ENCODE measurements at regions not wholly inside any gene's neighbourhood (a gene's known extent, or its start where the extent isn't known, plus 50 kb on each side); places are given as distances from the start of the nearest gene placed in this dataset.

DNA sequence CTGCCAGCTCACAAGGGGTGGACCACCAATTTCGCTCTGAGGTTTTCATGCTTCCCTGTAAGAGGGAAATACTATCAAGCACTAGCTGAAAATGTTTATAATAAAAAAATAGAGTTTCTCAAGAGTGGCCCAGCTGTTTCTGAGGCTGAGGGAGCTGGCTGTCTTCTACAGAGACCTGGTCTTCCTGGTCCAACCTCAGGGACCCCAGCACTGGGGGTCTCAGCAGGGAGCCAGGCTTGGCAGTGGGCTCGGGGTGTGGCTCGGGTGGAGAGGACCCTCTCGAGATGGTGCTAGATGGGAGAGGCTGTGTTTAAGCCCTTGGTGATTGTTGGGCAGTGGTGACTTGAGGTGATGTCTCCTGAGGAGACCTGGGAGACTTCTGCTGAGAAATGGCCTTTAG lies 87.3 kb upstream of the SHH start:
- POLR2A ChIA-PET: no interaction called here
- no TSS peak for BruUV-seq (replicated peaks)
- FAIRE-seq (no peak), DNase-seq (ENCODE audit: low read depth, low spot score) (no peak)
- no peaks in the 10 kb centered on the region for H3K4me1 ChIP-seq (ENCODE audit: control insufficient read depth, extremely low read depth, insufficient read depth, low read length)
- H3K79me2 ChIP-seq (ENCODE audit: control insufficient read depth, insufficient read depth, low read length): no peaks in the 10 kb centered on the region
- no peak overlapping the region for H3K4me2 ChIP-seq (ENCODE audit: insufficient read depth, low read length)
- dilution Hi-C loops (cut with MboI; ENCODE audit: extremely low pct_ligation_motif_present, low sequenced_read_pairs): no loop called here
- CTCF ChIA-PET: no interaction called here
- intact Hi-C loops (cut with micrococcal nuclease): no loop called here
- H4K20me1 ChIP-seq (replicated peaks; ENCODE audit: control insufficient read depth, extremely low read depth, insufficient read depth, low read length): no peaks in the 10 kb centered on the region
- no peaks in the 10 kb centered on the region for H3K27me3 ChIP-seq (ENCODE audit: control insufficient read depth in 2 of 2, insufficient read depth in 2 of 2, low read length in 2 of 2)
- no peak overlapping the region for H2AFZ ChIP-seq (ENCODE audit: low read depth, low read length)
- H3K36me3 ChIP-seq (ENCODE audit: control insufficient read depth in 2 of 2, extremely low read depth in 1 of 2, insufficient read depth in 2 of 2, low read length in 2 of 2): no peaks in the 10 kb centered on the region
- H3K9ac ChIP-seq (replicated peaks; ENCODE audit: extremely low read depth, insufficient read depth, low read length): no peak overlapping the region
- no peaks in the 10 kb centered on the region for H3K9me3 ChIP-seq (replicated peaks; ENCODE audit: control insufficient read depth, insufficient read depth, low read length)
- TF ChIP-seq, protein P1, sequence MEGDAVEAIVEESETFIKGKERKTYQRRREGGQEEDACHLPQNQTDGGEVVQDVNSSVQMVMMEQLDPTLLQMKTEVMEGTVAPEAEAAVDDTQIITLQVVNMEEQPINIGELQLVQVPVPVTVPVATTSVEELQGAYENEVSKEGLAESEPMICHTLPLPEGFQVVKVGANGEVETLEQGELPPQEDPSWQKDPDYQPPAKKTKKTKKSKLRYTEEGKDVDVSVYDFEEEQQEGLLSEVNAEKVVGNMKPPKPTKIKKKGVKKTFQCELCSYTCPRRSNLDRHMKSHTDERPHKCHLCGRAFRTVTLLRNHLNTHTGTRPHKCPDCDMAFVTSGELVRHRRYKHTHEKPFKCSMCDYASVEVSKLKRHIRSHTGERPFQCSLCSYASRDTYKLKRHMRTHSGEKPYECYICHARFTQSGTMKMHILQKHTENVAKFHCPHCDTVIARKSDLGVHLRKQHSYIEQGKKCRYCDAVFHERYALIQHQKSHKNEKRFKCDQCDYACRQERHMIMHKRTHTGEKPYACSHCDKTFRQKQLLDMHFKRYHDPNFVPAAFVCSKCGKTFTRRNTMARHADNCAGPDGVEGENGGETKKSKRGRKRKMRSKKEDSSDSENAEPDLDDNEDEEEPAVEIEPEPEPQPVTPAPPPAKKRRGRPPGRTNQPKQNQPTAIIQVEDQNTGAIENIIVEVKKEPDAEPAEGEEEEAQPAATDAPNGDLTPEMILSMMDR (IDR thresholded peaks at IDR 0.05; ENCODE audit: extremely low read depth in 1 of 2, insufficient read depth in 1 of 2, low read depth in 1 of 2, low read length in 2 of 2): no peak
- TF ChIP-seq JUN (IDR thresholded peaks at IDR 0.05; ENCODE audit: borderline replicate concordance, insufficient read depth, insufficient read length, low read depth) (no peak), EZH2 (IDR thresholded peaks at IDR 0.05; ENCODE audit: borderline replicate concordance, low read depth, low read length, severe bottlenecking) (no peak), MYC (IDR thresholded peaks at IDR 0.05; ENCODE audit: low read depth, low read length) (no peak), FOS (IDR thresholded peaks at IDR 0.05; ENCODE audit: borderline replicate concordance, insufficient read depth, low read length) (no peak), POLR2AphosphoS5 (IDR thresholded peaks at IDR 0.05; ENCODE audit: insufficient read depth, low read depth, low read length) (no peak), GATA2 (IDR thresholded peaks at IDR 0.05; ENCODE audit: insufficient read depth, insufficient read length, low read depth, low read length) (no peak), POLR2A (IDR thresholded peaks at IDR 0.05; ENCODE audit: low read depth, low read length) (no peak)
- TF ChIP-seq, protein P2, sequence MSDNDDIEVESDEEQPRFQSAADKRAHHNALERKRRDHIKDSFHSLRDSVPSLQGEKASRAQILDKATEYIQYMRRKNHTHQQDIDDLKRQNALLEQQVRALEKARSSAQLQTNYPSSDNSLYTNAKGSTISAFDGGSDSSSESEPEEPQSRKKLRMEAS (IDR thresholded peaks at IDR 0.05; ENCODE audit: insufficient read depth, insufficient read length): no peak
- no peak overlapping the region for H3K4me3 ChIP-seq (replicated peaks in 1 of 3; ENCODE audit: insufficient read depth in 1 of 3, low read depth in 1 of 3, low read length in 3 of 3)
- H3K27ac ChIP-seq (ENCODE audit: insufficient read depth, low read depth, low read length): no peak overlapping the region
- no peaks in the 10 kb centered on the region for H3K9me1 ChIP-seq (replicated peaks; ENCODE audit: control insufficient read depth, extremely low read depth, insufficient read depth, low read length)
